HG03460 (cell line): ENCODE measurements at regions not wholly inside any gene's neighbourhood (a gene's known extent, or its start where the extent isn't known, plus 50 kb on each side); places are given as distances from the start of the nearest gene placed in this dataset.
"Not testable (repeated sequence)": the region's sequence is repeated elsewhere in the genome, so short reads cannot be mapped to it uniquely, and the experiment has no call there.

Experiments used
- ATAC-seq: cut with Tn5 transposase; IDR thresholded peaks from one replicate; pipeline ENCODE4 v1.9.1; 2021; ENCODE audit not compliant: unreplicated experiment

- no peak for ATAC-seq
Observed at GRCh38 chr4:34939073-34939472, 1305.2 kb downstream of the ARAP2 start.

GRCh38 chr4:34943741-34944386 is 1300.5 kb downstream of the ARAP2 start:
- ATAC-seq: no peak

DNA sequence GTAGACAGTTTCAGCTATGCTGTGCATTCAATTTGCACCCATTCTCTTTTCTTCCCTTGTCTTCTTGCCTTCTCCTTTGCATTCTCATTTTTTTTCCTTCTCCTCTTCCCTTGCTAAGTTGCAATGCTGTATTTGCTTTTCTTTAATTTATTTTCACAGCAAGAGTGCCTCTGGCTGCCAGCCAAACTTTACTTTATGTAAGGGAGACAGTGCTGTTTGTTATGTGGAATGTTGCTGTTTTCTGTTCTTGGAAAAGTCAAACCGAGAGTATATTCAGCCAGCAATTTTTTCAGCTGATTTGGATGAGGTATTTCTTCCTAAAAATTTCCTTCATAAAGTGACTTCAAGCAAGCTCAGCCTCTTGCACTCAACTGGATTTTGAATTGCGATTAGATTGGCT is 1293.4 kb downstream of the ARAP2 start:
- no peak for ATAC-seq

- no peak for ATAC-seq
Observed at GRCh38 chr4:34953145-34953799, 1291.0 kb downstream of the ARAP2 start.

DNA sequence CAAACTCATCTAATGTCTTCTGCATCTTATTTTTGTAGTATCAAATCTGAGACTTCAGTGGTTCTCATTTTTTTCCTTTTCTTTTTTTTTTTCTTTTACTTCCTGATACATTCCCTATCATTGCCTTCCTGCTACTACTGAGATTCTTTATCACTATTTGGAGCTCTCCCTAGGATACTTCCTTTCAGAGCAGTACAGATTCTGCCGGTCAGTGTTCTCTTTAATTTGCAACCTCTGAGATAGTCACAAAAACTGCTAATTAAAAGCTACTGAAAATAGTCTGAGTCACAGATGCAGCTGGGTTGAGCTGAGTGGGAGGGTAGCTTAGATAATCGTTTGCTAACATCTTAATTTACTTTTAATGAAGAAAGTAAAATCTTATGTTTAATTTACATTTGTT is 1279.7 kb downstream of the ARAP2 start:
- ATAC-seq: no peak

DNA sequence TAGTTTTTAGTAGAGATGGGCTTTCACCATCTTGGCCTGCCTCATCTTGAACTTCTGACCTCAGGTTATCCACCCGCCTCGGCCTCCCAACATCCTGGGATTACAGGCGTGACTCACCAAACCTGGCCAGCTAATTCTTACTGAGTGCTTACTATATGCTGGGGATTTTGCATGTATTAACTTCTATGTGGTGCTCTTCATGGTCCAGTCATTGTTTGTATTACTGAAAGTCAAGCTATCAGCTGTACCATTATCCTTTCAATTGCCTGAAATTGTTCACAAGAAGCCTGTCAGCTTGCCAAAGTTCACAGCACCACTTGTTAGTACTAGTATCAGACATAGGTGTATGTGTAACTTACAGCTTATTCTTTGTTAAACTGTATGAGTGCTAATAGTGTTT is 1272.1 kb downstream of the ARAP2 start:
- no peak for ATAC-seq

GRCh38 chr4:34973650-34974312 is 1270.5 kb downstream of the ARAP2 start:
- ATAC-seq: no peak

DNA sequence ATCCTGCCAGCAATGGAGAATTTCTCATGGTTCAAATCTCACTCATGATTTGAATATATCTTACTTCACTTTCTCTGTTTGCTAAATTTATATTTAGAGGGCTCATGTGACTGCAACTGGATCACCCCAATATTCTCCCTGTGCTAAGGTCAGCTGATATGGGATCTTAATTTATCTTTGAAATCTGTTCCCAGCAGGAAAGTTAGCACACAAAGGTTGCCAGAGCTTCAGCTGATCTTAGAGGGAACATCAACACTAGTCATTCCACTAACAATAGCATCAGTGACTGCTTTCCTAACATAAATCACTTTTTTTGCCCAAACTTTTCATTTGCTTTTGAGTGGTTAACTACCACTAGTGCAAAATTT is 1270.0 kb downstream of the ARAP2 start:
- ATAC-seq: no peak

DNA sequence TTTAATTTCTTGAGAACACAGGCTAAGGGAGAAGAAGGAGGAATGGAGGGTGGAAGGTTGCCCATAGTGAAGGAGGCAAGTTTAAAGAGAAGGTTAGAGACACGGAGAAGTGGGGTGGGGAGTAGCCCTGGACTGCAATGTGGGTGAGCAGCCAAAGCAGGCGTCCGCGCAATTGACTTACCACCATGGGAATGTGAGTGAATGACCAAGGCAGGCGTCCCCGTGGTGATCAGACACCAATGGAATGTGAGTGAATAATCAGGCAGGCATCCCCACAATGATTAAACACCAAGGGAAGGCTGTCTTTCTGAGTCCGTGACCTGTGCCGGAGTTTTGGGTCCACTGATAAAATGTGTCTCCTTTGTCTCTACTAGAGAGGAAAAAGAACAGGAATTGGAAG is 1223.1 kb downstream of the ARAP2 start:
- ATAC-seq: not testable (repeated sequence)

DNA sequence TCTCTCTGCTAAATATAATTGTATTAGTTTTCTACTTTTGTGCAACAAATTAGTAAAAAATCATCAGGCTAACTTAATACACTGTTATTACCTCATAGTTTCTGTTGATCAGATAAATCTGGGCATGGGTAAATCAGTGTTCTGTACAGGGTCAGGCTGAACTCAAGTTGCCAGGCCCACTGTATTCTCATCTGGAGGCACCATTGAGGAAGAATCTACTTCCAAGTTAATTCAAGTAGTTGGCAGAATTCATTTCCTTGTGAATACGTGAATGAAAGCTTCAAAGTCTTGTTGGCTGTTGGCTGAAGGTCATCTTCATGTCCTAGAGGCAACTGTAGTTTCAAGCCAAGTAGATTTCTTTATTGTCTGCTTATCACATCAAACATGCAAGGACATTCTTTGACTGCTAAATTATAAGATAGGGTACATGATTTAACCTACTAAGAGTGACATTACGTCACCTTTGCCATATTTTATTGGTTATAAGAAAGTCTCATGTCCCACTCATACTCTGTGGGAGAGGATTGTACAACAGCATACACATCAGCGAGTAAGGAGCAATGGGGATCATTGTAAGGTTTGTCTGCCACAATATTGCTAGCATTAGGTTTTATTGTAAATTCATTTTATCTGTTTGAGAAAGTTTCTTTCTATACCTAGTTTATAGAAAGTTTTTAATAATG is 1219.0 kb downstream of the ARAP2 start:
- no peak for ATAC-seq

DNA sequence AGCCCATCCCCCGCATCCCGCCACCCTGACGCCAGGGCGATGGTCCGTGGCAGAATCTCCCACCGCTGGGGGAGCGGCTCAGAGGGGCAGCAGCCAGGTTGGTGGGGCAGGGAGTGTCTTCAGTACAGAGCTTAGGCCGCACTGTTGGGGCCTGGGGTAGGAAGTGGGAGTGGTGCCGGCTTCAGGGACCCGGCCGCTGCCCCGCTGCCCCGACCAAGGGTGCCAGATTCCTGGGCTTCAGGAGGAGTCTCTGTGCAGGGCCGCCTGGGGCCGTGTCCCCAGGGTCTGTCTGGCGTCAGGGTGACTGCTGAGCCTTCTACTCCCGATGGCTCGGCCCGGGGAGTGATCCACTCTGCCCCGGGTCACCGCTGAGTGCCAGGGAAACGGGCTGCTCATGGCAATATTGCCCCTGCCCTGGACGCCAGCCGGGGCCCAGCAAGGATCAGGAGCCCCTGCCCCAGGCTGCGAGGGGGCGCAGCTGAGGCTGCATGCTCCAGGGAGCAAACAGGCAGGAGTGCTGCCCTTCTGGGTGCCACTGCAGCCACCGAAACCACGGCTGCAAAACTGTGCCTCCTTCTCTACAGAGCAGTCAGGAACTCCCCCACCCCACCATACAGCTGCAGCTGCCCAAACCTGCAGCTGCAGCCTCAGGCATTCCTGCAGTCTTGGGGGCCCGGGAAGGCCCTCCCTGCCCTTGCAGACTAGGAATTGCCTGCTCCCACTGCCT is 1206.1 kb downstream of the ARAP2 start:
- ATAC-seq: no peak

DNA sequence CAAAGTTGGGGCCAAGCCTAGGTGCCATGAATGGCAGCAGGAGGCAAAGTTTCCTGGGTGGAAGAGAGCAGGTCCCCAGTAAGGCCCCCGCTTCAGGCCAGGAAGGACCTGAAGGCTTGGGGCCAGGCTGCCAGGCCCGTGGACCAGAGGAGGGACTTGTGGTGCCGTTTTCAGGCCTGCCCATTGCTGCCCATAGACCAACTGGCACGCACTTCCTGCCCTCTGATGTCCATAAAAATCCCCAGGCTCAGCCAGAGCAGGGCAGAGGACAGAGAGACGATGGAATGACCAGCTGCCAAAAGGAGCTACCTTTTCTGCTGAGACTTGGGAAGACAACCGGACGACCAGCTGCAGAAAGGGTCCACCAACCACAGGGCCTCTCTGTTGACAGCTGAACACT is 1205.5 kb downstream of the ARAP2 start:
- ATAC-seq: no peak

DNA sequence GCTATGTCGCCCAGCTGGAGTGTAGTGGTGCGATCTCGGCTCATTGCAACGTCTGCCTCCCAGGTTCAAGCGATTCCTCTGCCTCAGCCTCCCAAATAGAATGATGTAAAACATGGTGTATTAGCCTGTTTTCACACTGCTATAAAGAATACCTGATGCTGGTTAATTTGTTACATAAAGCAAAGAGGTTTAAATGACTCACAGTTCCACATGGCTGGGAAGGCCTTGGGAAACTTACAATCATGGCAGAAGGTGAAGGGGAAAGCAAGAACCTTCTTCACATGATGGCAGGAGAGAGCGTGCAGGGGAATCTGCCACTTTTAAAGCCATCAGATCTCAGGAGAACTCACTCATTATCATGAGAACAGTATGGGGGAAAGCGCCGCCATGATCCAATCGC is 1191.8 kb downstream of the ARAP2 start:
- no peak for ATAC-seq

DNA sequence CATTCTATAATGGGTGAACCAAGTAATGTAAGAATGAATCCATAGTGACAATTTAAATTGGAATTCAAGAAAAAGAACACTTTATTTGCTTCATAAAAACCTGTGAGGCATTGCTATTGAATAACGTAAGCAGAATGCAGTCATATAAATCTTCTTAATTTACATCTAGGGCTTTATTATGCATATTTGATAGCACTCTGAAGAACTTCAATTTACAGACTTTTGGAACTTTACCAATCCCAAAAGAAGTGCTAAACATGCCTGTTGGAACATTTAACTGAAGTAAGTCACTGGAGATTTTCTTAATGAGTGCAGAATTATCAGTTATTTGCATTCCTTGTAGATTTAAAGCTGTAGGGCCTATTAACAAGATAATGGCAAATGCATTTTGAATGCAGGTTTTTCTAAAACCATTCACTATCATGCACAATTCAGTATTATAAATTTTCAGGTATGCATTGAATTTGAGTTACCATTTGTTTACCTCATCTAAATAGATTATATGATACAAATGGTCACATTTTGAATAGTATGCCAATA is 1181.2 kb downstream of the ARAP2 start:
- ATAC-seq: no peak

DNA sequence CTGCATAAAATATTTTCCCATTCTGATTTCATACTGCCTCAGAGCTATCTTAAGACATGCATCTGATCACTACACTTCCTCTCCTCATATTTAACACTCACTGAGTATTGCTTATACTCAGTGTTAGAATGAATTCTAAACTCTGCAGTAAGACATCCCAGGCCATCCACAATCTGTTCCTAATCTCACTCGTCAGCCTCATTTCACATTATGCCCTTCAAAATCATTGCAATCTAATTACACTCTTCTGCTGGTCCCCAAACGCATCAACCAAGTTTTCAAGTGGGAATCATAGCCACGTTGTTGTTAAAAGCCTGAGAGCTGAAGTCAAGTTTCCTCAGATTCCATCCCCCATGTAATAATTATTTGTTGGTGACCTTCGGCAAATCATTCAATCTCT is 1177.9 kb downstream of the ARAP2 start:
- no peak for ATAC-seq

DNA sequence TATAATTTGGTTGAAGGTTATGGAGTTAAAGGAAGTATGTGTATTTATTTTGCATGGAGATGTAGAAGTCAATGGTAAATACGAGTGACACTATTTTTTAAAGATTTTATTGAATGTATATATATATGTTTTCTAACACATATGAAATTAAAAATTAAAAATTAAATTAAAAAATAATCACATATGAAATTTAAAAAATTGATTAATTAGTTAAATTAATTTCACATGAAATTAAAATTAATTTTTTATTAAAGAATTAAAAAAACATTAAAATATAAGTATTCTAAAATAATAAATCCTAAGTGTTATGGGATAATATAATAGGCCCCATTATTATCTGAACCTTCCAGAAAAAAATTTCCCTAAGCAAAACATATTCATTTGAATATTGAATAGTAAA is 1163.5 kb downstream of the ARAP2 start:
- ATAC-seq: no peak

- ATAC-seq: no peak
Observed at GRCh38 chr4:35087218-35087617, 1157.1 kb downstream of the ARAP2 start.

GRCh38 chr4:35100932-35101331 is 1143.4 kb downstream of the ARAP2 start:
- no peak for ATAC-seq

DNA sequence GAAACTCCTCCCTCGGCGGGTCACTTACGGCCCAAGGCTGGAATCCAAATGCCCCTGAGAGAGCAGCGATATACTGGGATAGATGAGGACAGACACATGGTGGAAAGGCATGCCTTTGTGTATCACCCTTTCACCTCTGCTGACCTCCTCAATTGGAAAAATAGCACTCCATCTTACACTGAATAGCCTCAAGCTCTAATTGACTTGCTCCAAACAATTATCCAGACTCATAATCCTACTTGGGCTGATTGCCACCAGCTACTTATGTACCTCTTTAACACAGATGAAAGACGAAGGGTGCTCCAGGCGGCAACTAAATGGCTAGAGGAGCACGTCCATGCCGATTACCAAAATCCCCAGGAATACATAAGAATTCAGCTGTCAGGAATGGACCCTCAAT is 1142.2 kb downstream of the ARAP2 start:
- ATAC-seq: no peak

- no peak for ATAC-seq
Observed at GRCh38 chr4:35105486-35105885, 1138.8 kb downstream of the ARAP2 start.

- no peak for ATAC-seq
Observed at GRCh38 chr4:35106091-35106734, 1138.1 kb downstream of the ARAP2 start.
